HG02588 (cell line): ENCODE measurements at regions not wholly inside any gene's neighbourhood (a gene's known extent, or its start where the extent isn't known, plus 50 kb on each side); places are given as distances from the start of the nearest gene placed in this dataset.

ENCODE experiments used
- ATAC-seq: cut with Tn5 transposase; IDR thresholded peaks from one replicate; pipeline ENCODE4 v1.9.1; 2021; ENCODE audit warnings: mild to moderate bottlenecking, moderate library complexity; ENCODE audit not compliant: unreplicated experiment

- no peak for ATAC-seq
These were observed 197.8 kb downstream of the FSCB start for GRCh38 chr14:44309331-44309730.

GRCh38 chr14:44300916-44301315, 206.2 kb downstream of the FSCB start:
- no peak for ATAC-seq

GRCh38 chr14:44297437-44297836, 209.6 kb downstream of the FSCB start:
- no peak for ATAC-seq

- no peak for ATAC-seq
These were observed 215.6 kb downstream of the FSCB start for GRCh38 chr14:44291366-44291915.

GRCh38 chr14:44287858-44288257, 219.2 kb downstream of the FSCB start:
- no peak for ATAC-seq

GRCh38 chr14:44286201-44286600, 220.9 kb downstream of the FSCB start:
- ATAC-seq: no peak

- ATAC-seq: no peak
These were observed 223.2 kb downstream of the FSCB start for GRCh38 chr14:44283836-44284235.

- no peak for ATAC-seq
These were observed 227.7 kb downstream of the FSCB start for GRCh38 chr14:44279357-44279756.

- no peak for ATAC-seq
These were observed 235.4 kb downstream of the FSCB start for GRCh38 chr14:44271637-44272036.

- no peak for ATAC-seq
These were observed 236.1 kb downstream of the FSCB start for GRCh38 chr14:44271006-44271405.

GRCh38 chr14:44265246-44265645, 241.8 kb downstream of the FSCB start:
- no peak for ATAC-seq

GRCh38 chr14:44215660-44216059, 291.4 kb downstream of the FSCB start:
- no peak for ATAC-seq

GRCh38 chr14:44211718-44212117, 295.4 kb downstream of the FSCB start:
- ATAC-seq: no peak

- ATAC-seq: no peak
These were observed 302.8 kb downstream of the FSCB start for GRCh38 chr14:44204061-44204835.

GRCh38 chr14:44180975-44181374, 326.1 kb downstream of the FSCB start:
- no peak for ATAC-seq

- no peak for ATAC-seq
These were observed 336.5 kb downstream of the FSCB start for GRCh38 chr14:44170556-44170955.

GRCh38 chr14:44170101-44170500, 337.0 kb downstream of the FSCB start:
- ATAC-seq: no peak

GRCh38 chr14:44168566-44168965, 338.5 kb downstream of the FSCB start:
- no peak for ATAC-seq

GRCh38 chr14:44166611-44167010, 340.5 kb downstream of the FSCB start:
- no peak for ATAC-seq

GRCh38 chr14:44165936-44166335, 341.1 kb downstream of the FSCB start:
- ATAC-seq: no peak

GRCh38 chr14:44165286-44165685, 341.8 kb downstream of the FSCB start:
- ATAC-seq: no peak

GRCh38 chr14:44163946-44164345, 343.1 kb downstream of the FSCB start:
- ATAC-seq: no peak

GRCh38 chr14:44162197-44162596, 344.9 kb downstream of the FSCB start:
- no peak for ATAC-seq
